ENCODE measurements at regions not wholly inside any gene's neighbourhood (a gene's known extent, or its start where the extent isn't known, plus 50 kb on each side); places are given as distances from the start of the nearest gene placed in this dataset.

DNA sequence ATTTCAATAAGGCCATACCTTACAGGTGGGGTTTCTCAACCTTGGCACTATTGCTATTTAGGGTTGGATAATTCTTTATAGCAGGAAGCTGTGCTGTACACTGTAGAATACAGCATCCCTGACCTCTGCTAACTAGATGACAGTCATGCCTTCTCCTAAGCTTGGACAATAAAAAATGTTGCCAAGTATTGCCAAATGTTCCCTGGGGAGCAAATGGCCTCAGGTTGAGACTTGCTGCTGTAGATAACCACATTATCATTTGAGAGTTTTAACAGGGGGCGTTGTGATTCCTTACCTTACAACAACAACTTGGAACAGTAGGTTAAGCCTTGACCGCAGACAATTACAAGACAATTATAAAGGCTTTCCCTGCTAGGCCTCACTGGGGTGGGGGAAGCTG, 1073.6 kb upstream of the TMEM132C start:
- DNase-seq (ENCODE audit: low read depth in 1 of 2, low spot score in 1 of 2), result no peak
- Histone ChIP-seq H3K27ac (replicated peaks) (no peak overlapping the region), H3K27me3 (ENCODE audit: insufficient read depth, poor library complexity, severe bottlenecking) (no peaks in the 10 kb centered on the region), H3K4me3 (replicated peaks; ENCODE audit: insufficient read depth, low read length) (no peak overlapping the region)
- no peak for TF ChIP-seq SPI1 (IDR thresholded peaks at IDR 0.05; ENCODE audit: borderline replicate concordance, low read depth)
- TF ChIP-seq GABPA (IDR thresholded peaks at IDR 0.05; ENCODE audit: low read depth), result no peak

- no peak for TF ChIP-seq POLR2AphosphoS5 (IDR thresholded peaks at IDR 0.05; ENCODE audit: low read depth)
- TF ChIP-seq, protein P1, sequence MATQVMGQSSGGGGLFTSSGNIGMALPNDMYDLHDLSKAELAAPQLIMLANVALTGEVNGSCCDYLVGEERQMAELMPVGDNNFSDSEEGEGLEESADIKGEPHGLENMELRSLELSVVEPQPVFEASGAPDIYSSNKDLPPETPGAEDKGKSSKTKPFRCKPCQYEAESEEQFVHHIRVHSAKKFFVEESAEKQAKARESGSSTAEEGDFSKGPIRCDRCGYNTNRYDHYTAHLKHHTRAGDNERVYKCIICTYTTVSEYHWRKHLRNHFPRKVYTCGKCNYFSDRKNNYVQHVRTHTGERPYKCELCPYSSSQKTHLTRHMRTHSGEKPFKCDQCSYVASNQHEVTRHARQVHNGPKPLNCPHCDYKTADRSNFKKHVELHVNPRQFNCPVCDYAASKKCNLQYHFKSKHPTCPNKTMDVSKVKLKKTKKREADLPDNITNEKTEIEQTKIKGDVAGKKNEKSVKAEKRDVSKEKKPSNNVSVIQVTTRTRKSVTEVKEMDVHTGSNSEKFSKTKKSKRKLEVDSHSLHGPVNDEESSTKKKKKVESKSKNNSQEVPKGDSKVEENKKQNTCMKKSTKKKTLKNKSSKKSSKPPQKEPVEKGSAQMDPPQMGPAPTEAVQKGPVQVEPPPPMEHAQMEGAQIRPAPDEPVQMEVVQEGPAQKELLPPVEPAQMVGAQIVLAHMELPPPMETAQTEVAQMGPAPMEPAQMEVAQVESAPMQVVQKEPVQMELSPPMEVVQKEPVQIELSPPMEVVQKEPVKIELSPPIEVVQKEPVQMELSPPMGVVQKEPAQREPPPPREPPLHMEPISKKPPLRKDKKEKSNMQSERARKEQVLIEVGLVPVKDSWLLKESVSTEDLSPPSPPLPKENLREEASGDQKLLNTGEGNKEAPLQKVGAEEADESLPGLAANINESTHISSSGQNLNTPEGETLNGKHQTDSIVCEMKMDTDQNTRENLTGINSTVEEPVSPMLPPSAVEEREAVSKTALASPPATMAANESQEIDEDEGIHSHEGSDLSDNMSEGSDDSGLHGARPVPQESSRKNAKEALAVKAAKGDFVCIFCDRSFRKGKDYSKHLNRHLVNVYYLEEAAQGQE (IDR thresholded peaks at IDR 0.05; ENCODE audit: insufficient replicate concordance, low read depth), result no peak
- no peak for TF ChIP-seq SPI1 (IDR thresholded peaks at IDR 0.05; ENCODE audit: borderline replicate concordance, low read depth)
- TF ChIP-seq, protein P2, sequence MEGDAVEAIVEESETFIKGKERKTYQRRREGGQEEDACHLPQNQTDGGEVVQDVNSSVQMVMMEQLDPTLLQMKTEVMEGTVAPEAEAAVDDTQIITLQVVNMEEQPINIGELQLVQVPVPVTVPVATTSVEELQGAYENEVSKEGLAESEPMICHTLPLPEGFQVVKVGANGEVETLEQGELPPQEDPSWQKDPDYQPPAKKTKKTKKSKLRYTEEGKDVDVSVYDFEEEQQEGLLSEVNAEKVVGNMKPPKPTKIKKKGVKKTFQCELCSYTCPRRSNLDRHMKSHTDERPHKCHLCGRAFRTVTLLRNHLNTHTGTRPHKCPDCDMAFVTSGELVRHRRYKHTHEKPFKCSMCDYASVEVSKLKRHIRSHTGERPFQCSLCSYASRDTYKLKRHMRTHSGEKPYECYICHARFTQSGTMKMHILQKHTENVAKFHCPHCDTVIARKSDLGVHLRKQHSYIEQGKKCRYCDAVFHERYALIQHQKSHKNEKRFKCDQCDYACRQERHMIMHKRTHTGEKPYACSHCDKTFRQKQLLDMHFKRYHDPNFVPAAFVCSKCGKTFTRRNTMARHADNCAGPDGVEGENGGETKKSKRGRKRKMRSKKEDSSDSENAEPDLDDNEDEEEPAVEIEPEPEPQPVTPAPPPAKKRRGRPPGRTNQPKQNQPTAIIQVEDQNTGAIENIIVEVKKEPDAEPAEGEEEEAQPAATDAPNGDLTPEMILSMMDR (IDR thresholded peaks at IDR 0.05; ENCODE audit: insufficient read depth, low read length), result no peak
- TF ChIP-seq GABPA (IDR thresholded peaks at IDR 0.05; ENCODE audit: low read depth), result no peak
- no peak overlapping the region for H3K27ac ChIP-seq (replicated peaks)
- H3K4me3 ChIP-seq (replicated peaks; ENCODE audit: insufficient read depth, low read length), result no peak overlapping the region
- DNase-seq (ENCODE audit: low read depth in 1 of 2, low spot score in 1 of 2), result no peak
- no peaks in the 10 kb centered on the region for H3K27me3 ChIP-seq (ENCODE audit: insufficient read depth, poor library complexity, severe bottlenecking)
Observed at GRCh38 chr12:127194176-127194575, 1072.8 kb upstream of the TMEM132C start.

DNA sequence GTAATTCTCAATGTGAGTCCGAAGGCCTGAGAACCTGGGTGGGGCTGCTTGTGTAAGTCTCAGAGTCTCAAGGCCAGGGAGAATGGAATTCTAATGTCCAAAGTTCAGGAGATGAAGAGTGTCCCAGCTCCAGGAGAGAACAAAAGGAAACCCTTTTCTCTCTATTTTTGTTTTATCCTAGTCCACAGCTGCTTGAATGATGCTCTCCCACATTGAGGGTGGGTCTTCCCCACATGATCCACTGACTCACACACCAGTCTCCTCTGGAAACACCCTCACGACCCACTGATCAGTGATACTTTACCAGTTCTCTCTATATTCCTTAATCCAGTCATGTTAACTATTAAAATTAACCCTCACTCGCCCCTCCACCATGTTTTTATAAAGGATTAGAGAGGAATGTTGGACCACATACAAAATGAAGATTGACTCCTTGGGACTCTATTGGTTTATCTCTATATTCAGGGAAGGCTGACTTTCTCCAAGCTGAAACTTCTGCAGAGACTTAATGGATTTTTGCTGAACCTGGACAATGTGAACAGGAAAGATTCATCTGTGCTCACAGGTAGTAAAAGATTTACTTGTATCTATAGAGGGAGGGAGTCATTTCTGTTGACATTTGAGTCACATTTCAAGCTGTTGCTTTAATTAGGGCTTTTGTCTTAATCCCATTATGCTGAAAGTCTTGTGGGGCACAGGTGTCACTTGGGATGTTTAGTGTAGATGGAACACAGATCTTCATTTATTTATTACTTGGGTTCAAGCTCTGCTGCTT, 1061.0 kb upstream of the TMEM132C start:
- Histone ChIP-seq H3K27ac (replicated peaks) (no peak overlapping the region), H3K27me3 (ENCODE audit: insufficient read depth, poor library complexity, severe bottlenecking) (no peaks in the 10 kb centered on the region), H3K4me3 (replicated peaks; ENCODE audit: insufficient read depth, low read length) (no peak overlapping the region)
- DNase-seq (ENCODE audit: low read depth in 1 of 2, low spot score in 1 of 2), result no peak
- TF ChIP-seq POLR2AphosphoS5 (IDR thresholded peaks at IDR 0.05; ENCODE audit: low read depth) (no peak), SPI1 (IDR thresholded peaks at IDR 0.05; ENCODE audit: borderline replicate concordance, low read depth) (no peak)
- TF ChIP-seq, protein P2 (IDR thresholded peaks at IDR 0.05; ENCODE audit: insufficient read depth, low read length), result no peak

DNA sequence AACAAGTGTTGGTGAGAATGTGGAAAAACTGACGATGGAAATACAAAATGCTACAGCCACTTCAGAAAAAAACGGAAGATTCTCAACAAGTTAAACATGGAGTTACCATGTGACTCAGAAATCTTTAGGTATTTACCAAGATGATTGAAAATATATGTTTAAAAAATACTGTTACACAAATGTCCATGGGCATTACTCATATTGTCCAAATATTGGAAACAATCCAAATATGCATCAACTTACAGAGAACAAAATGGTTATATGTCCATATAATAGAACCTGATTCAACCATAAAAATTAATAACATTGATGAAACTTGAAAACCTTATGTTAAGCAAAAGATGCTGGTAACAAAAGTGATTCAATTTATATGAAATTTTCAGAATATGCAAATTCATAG, 1057.7 kb upstream of the TMEM132C start:
- TF ChIP-seq GABPA (IDR thresholded peaks at IDR 0.05; ENCODE audit: low read depth) (no peak), SPI1 (IDR thresholded peaks at IDR 0.05; ENCODE audit: borderline replicate concordance, low read depth) (no peak), POLR2AphosphoS5 (IDR thresholded peaks at IDR 0.05; ENCODE audit: low read depth) (no peak)
- TF ChIP-seq, protein P1 (IDR thresholded peaks at IDR 0.05; ENCODE audit: insufficient replicate concordance, low read depth), result no peak
- TF ChIP-seq, protein P2 (IDR thresholded peaks at IDR 0.05; ENCODE audit: insufficient read depth, low read length), result no peak
- no peaks in the 10 kb centered on the region for H3K27me3 ChIP-seq (ENCODE audit: insufficient read depth, poor library complexity, severe bottlenecking)
- DNase-seq (ENCODE audit: low read depth in 1 of 2, low spot score in 1 of 2), result no peak
- H3K4me3 ChIP-seq (replicated peaks; ENCODE audit: insufficient read depth, low read length), result no peak overlapping the region
- H3K27ac ChIP-seq (replicated peaks), result no peak overlapping the region

All from HL-60 (cell line).